Bronchial epithelial cell (primary cell): ENCODE measurements at regions not wholly inside any gene's neighbourhood (a gene's known extent, or its start where the extent isn't known, plus 50 kb on each side); places are given as distances from the start of the nearest gene placed in this dataset.

ENCODE experiments used
- DNase-seq: peaks from one replicate; pipeline ENCODE4 v3.0.0-alpha.2; 2010; ENCODE audit warnings: low read depth
- FAIRE-seq: peaks from 2 replicates; lab custom pipeline; 2011; peaks lifted over from hg19 to GRCh38; lab: Jason Lieb, UNC
- H3K27me3 ChIP-seq: 2 replicates; pipeline ENCODE4 v1.5.1; 2011; ENCODE audit warnings: low read length; ENCODE audit not compliant: control insufficient read depth, insufficient read depth
- H3K36me3 ChIP-seq: 2 replicates; pipeline ENCODE4 v1.5.1; 2011; ENCODE audit warnings: low read length; ENCODE audit not compliant: control insufficient read depth, insufficient read depth
- H3K4me3 ChIP-seq: 2 replicates; pipeline ENCODE4 v1.5.1; 2011; ENCODE audit warnings: mild to moderate bottlenecking, low read depth, low read length, control low read depth
- CTCF ChIP-seq: IDR thresholded peaks from 2 replicates; pipeline ENCODE4 v1.5.1; 2011; ENCODE audit warnings: mild to moderate bottlenecking, moderate library complexity, low read length, control low read depth, inconsistent platforms; ENCODE audit not compliant: insufficient read depth, severe bottlenecking

GRCh38 chr7:54932818-54933543 lies 85.8 kb upstream of the EGFR start:
- no peaks in the 10 kb centered on the region for H3K27me3 ChIP-seq
- TF ChIP-seq CTCF, result no peak
- H3K4me3 ChIP-seq, result peak overlapping the region; percentile 46
- H3K36me3 ChIP-seq, result no peaks in the 10 kb centered on the region
- no peak for FAIRE-seq
- DNase-seq, result peak; percentile 53

GRCh38 chr7:54933643-54934042 lies 85.2 kb upstream of the EGFR start:
- FAIRE-seq, result no peak
- Histone ChIP-seq H3K4me3 (peak overlapping the region; percentile 46), H3K36me3 (no peaks in the 10 kb centered on the region), H3K27me3 (no peaks in the 10 kb centered on the region)
- no peak for TF ChIP-seq CTCF
- DNase-seq, result no peak

- DNase-seq (no peak), FAIRE-seq (no peak)
- H3K36me3 ChIP-seq, result no peaks in the 10 kb centered on the region
- no peak overlapping the region for H3K4me3 ChIP-seq
- no peaks in the 10 kb centered on the region for H3K27me3 ChIP-seq
- TF ChIP-seq CTCF, result no peak
These were observed 78.1 kb upstream of the EGFR start for GRCh38 chr7:54940748-54941147.

- peak; percentile 60 for FAIRE-seq
- no peak for DNase-seq
- H3K27me3 ChIP-seq, result no peaks in the 10 kb centered on the region
These were observed 74.6 kb upstream of the EGFR start for GRCh38 chr7:54944179-54944578.

GRCh38 chr7:54946271-54946670 lies 72.5 kb upstream of the EGFR start:
- no peak for FAIRE-seq

More at GRCh38 chr7:54944179-54944578, 74.6 kb upstream of the EGFR start:
- H3K4me3 ChIP-seq, result no peak overlapping the region
- TF ChIP-seq CTCF, result no peak
- no peaks in the 10 kb centered on the region for H3K36me3 ChIP-seq

More at GRCh38 chr7:54946271-54946670, 72.5 kb upstream of the EGFR start:
- Histone ChIP-seq H3K36me3 (no peaks in the 10 kb centered on the region), H3K4me3 (no peak overlapping the region), H3K27me3 (no peaks in the 10 kb centered on the region)
- no peak for TF ChIP-seq CTCF
- peak; percentile 47 for DNase-seq
